ENCODE measurements at regions not wholly inside any gene's neighbourhood (a gene's known extent, or its start where the extent isn't known, plus 50 kb on each side); places are given as distances from the start of the nearest gene placed in this dataset.

GRCh38 chr14:71318097-71318459 is 410.8 kb downstream of the PCNX1 start:
- Histone ChIP-seq H4K91ac (ENCODE audit: insufficient read length, low read depth, low read length) (no peak overlapping the region), H3K27me3 (ENCODE audit: insufficient read depth, low read length) (no peaks in the 10 kb centered on the region), H3K79me1 (ENCODE audit: insufficient read depth, low read depth, low read length, poor library complexity, severe bottlenecking) (no peaks in the 10 kb centered on the region), H4K20me1 (ENCODE audit: control insufficient read depth, insufficient read depth, insufficient read length) (no peaks in the 10 kb centered on the region), H4K8ac (replicated peaks; ENCODE audit: insufficient read length, low read depth, low read length) (no peak overlapping the region), H3K9me3 (ENCODE audit: control insufficient read depth, low read depth, low read length) (no peaks in the 10 kb centered on the region), H3K9ac (ENCODE audit: extremely low read depth, insufficient read length, low read length) (no peak overlapping the region), H3K18ac (ENCODE audit: insufficient read length, low read depth, low read length) (no peak overlapping the region), H3K27ac (ENCODE audit: insufficient read length, low read depth, low read length) (no peak overlapping the region), H2BK15ac (ENCODE audit: low read depth, low read length) (no peak overlapping the region), H2AK5ac (ENCODE audit: insufficient read length, low read length) (no peak overlapping the region), H4K5ac (ENCODE audit: insufficient read length, low read depth, low read length) (no peak overlapping the region), H2AFZ (ENCODE audit: low read length) (no peak overlapping the region), H3K23ac (ENCODE audit: insufficient read length, low read depth, low read length) (no peak overlapping the region), H3T11ph (ENCODE audit: low read length) (no peak overlapping the region), H3K4ac (ENCODE audit: low read depth, low read length) (no peak overlapping the region), H3K79me2 (ENCODE audit: insufficient read depth, low read length) (peaks cover 3% of the 10 kb centered on the region; the same call in 1 of the 2 replicates), H3K23me2 (ENCODE audit: insufficient read length, low read depth, low read length, poor library complexity, severe bottlenecking) (peaks cover 10% of the 10 kb centered on the region), H2BK20ac (ENCODE audit: low read depth, low read length, poor library complexity, severe bottlenecking) (no peak overlapping the region), H2BK5ac (ENCODE audit: insufficient read length, low read length) (no peak overlapping the region), H2BK120ac (ENCODE audit: low read depth, low read length, poor library complexity, severe bottlenecking) (no peak overlapping the region), H3K4me2 (ENCODE audit: insufficient read depth, insufficient read length, low read length) (no peak overlapping the region), H3K4me1 (ENCODE audit: insufficient read depth, low read length) (peaks cover 3% of the 10 kb centered on the region; the same call in 1 of the 2 replicates), H2BK12ac (ENCODE audit: insufficient read length, low read depth, low read length) (no peak overlapping the region), H3K56ac (ENCODE audit: insufficient read length, low read depth, low read length) (no peak overlapping the region), H3K14ac (ENCODE audit: insufficient read depth, low read length) (no peak overlapping the region)
- no peak overlapping the region for H3K27ac Mint-ChIP-seq
- H3K4me3 Mint-ChIP-seq = no peak overlapping the region
- WGBS (ENCODE audit: extremely low coverage, insufficient read length, low lambda C conversion rate) = no CpG with 5 or more reads among the region's 2 CpGs
- no peaks in the 10 kb centered on the region; the same call in 1 of the 2 replicates for H3K27me3 Mint-ChIP-seq (ENCODE audit: low read depth)
- DNase-seq = no peak
- H3K4me1 Mint-ChIP-seq = peaks cover 23 to 27% of the 10 kb centered on the region in 2 experiments
- H3K9me3 Mint-ChIP-seq = peaks cover 0 to 2% of the 10 kb centered on the region in 2 experiments; a peak in 3 of 5 replicates
- TF ChIP-seq CTCF (conservative IDR thresholded peaks at IDR 0.05) = no peak
- peaks cover 0 to 4% (median 1%) of the 10 kb centered on the region in 3 experiments; a peak in 2 of 7 replicates for H3K36me3 Mint-ChIP-seq (ENCODE audit: insufficient read depth in 1 of 3, low read depth in 3 of 3)
